PC-3 (cell line): ENCODE measurements at regions not wholly inside any gene's neighbourhood (a gene's known extent, or its start where the extent isn't known, plus 50 kb on each side); places are given as distances from the start of the nearest gene placed in this dataset.

Experiments used
- EZH2 ChIP-seq: fragments of 300-600 bp; sonication (generic); IDR thresholded peaks from one replicate; pipeline ENCODE4 v1.6.1; 2017; ENCODE audit warnings: antibody characterized with exemption, mild to moderate bottlenecking, low read length; ENCODE audit not compliant: unreplicated experiment
- EZH2phosphoT487 ChIP-seq: fragments of 300-600 bp; sonication (generic); IDR thresholded peaks from 2 replicates; pipeline ENCODE4 v1.6.1; 2018; ENCODE audit warnings: mild to moderate bottlenecking, antibody characterized with exemption, low read length, borderline replicate concordance
- TF ChIP-seq, protein P1 (sequence below): fragments of 300-600 bp; sonication (generic); conservative IDR thresholded peaks from 2 replicates; pipeline ENCODE4 v1.5.1; 2017; ENCODE audit warnings: antibody characterized with exemption, low read depth, mild to moderate bottlenecking, low read length

DNA sequence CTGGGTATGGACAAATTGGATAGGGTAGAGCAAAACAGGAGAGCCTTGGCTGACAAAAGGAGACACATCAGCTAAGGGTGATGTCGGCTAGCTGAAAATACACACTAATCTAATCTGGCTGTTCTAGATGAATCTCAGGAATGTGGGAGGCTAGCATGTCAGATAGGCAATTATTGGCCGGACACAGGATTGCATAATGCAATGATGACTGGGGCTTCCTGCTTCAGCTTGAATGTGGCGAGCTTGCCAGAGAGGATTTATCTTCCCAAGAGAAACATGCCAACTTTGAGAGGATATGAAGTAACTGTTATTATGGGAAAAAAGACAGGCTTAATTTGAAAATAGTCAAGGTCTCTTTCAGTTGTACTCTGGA, 102.4 kb downstream of the TRIB2 start:
- TF ChIP-seq, protein P1, sequence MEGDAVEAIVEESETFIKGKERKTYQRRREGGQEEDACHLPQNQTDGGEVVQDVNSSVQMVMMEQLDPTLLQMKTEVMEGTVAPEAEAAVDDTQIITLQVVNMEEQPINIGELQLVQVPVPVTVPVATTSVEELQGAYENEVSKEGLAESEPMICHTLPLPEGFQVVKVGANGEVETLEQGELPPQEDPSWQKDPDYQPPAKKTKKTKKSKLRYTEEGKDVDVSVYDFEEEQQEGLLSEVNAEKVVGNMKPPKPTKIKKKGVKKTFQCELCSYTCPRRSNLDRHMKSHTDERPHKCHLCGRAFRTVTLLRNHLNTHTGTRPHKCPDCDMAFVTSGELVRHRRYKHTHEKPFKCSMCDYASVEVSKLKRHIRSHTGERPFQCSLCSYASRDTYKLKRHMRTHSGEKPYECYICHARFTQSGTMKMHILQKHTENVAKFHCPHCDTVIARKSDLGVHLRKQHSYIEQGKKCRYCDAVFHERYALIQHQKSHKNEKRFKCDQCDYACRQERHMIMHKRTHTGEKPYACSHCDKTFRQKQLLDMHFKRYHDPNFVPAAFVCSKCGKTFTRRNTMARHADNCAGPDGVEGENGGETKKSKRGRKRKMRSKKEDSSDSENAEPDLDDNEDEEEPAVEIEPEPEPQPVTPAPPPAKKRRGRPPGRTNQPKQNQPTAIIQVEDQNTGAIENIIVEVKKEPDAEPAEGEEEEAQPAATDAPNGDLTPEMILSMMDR: no peak
- TF ChIP-seq EZH2phosphoT487 (no peak), EZH2 (no peak)
